Stimulated activated CD8-positive, alpha-beta memory T cell treated with anti-CD3 and anti-CD28 coated beads, Interleukin-12 subunit alpha, Interleukin-12 subunit beta, amount 100 ng/mL, for 1 hour (primary cell): ENCODE measurements at regions not wholly inside any gene's neighbourhood (a gene's known extent, or its start where the extent isn't known, plus 50 kb on each side); places are given as distances from the start of the nearest gene placed in this dataset.

Experiments
- DNase-seq: peaks from one replicate; pipeline ENCODE4 v3.0.0-alpha.2; 2020; ENCODE audit warnings: low read depth

GRCh38 chr10:3482200-3482993 is 302.6 kb downstream of the KLF6 start:
- DNase-seq = no peak

- DNase-seq = no peak
These were observed 303.5 kb downstream of the KLF6 start for GRCh38 chr10:3481496-3481895.

GRCh38 chr10:3480990-3481315 is 304.1 kb downstream of the KLF6 start:
- DNase-seq = no peak

- DNase-seq = no peak
These were observed 304.6 kb downstream of the KLF6 start for GRCh38 chr10:3480281-3480989.

- no peak for DNase-seq
These were observed 306.2 kb upstream of the PITRM1 start for GRCh38 chr10:3478632-3479240.

GRCh38 chr10:3478153-3478552 is 305.6 kb upstream of the PITRM1 start:
- DNase-seq = no peak

- DNase-seq = no peak
These were observed 305.1 kb upstream of the PITRM1 start for GRCh38 chr10:3477683-3478082.

GRCh38 chr10:3476640-3477448 is 304.3 kb upstream of the PITRM1 start:
- DNase-seq = no peak

- no peak for DNase-seq
These were observed 303.6 kb upstream of the PITRM1 start for GRCh38 chr10:3476186-3476585.

GRCh38 chr10:3475367-3475766 is 302.8 kb upstream of the PITRM1 start:
- DNase-seq = no peak

GRCh38 chr10:3474266-3474665 is 301.7 kb upstream of the PITRM1 start:
- no peak for DNase-seq

GRCh38 chr10:3473271-3473670 is 300.7 kb upstream of the PITRM1 start:
- no peak for DNase-seq

GRCh38 chr10:3472287-3473051 is 299.9 kb upstream of the PITRM1 start:
- no peak for DNase-seq

GRCh38 chr10:3471927-3472286 is 299.3 kb upstream of the PITRM1 start:
- DNase-seq = no peak

- DNase-seq = no peak
These were observed 298.9 kb upstream of the PITRM1 start for GRCh38 chr10:3471472-3471871.

- no peak for DNase-seq
These were observed 297.6 kb upstream of the PITRM1 start for GRCh38 chr10:3470191-3470590.

- DNase-seq = no peak
These were observed 297.0 kb upstream of the PITRM1 start for GRCh38 chr10:3469639-3470020.

GRCh38 chr10:3468919-3469638 is 296.5 kb upstream of the PITRM1 start:
- no peak for DNase-seq

- no peak for DNase-seq
These were observed 294.7 kb upstream of the PITRM1 start for GRCh38 chr10:3467052-3467951.

GRCh38 chr10:3465406-3465891 is 292.9 kb upstream of the PITRM1 start:
- DNase-seq = no peak
